ENCODE measurements at regions not wholly inside any gene's neighbourhood (a gene's known extent, or its start where the extent isn't known, plus 50 kb on each side); places are given as distances from the start of the nearest gene placed in this dataset.
"Not testable (repeated sequence)": the region's sequence is repeated elsewhere in the genome, so short reads cannot be mapped to it uniquely, and the experiment has no call there.

DNA sequence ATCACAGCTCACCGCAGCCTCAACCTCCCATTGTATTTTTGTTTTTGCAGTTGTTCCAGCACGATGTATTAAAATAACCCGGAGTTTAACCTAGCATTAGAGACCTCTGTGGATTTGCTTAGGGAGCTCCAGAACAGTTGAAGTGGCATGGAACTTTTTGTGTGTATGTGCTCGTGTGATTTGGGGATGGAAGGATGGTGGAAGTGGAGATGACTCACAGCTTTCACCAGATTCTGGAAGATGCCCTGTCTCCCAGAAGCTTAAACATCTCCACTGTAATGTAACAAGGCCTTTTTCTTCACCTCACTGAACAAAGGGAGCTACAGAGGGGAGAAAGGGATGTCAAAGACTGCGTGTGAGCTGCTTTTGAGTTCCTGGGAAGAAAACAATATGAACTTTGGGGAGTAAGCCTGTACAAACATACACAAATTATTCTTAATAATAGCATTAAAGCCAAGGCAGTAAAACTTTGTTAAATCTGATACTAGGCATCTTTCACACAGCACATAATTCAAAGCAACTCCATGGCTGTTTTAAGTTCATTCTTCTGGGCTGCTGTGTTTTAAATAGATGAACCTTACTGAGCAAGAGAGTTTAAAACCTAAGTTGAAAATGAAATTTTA lies 226.4 kb downstream of the ADAMTS15 start:
- no peak for DNase-seq (ENCODE audit: low spot score)

DNA sequence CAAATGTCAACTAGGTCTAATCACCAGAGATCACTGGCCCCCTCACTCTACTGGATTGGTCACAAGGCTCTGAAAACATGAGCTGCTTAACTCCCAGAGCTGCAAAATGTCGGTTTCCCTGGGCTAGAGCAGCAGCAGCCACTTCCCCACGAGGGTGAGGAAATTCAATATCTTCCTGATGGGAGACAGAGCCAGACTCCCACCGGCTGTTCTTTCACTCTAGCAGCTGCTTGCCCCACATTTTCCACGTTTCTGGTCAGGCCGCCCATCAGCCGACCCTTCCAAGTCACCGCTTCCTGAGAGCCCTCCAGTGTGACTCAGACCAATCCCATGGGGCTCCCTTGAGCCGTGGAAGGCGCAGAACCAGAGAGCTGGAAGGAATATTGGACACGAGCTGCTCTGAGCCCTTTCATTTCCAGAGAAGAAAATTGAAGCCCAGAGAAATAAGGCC lies 227.0 kb downstream of the ADAMTS15 start:
- TF ChIP-seq, protein P1, sequence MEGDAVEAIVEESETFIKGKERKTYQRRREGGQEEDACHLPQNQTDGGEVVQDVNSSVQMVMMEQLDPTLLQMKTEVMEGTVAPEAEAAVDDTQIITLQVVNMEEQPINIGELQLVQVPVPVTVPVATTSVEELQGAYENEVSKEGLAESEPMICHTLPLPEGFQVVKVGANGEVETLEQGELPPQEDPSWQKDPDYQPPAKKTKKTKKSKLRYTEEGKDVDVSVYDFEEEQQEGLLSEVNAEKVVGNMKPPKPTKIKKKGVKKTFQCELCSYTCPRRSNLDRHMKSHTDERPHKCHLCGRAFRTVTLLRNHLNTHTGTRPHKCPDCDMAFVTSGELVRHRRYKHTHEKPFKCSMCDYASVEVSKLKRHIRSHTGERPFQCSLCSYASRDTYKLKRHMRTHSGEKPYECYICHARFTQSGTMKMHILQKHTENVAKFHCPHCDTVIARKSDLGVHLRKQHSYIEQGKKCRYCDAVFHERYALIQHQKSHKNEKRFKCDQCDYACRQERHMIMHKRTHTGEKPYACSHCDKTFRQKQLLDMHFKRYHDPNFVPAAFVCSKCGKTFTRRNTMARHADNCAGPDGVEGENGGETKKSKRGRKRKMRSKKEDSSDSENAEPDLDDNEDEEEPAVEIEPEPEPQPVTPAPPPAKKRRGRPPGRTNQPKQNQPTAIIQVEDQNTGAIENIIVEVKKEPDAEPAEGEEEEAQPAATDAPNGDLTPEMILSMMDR (IDR thresholded peaks at IDR 0.05) = no peak
- H3K4me3 ChIP-seq = peak overlapping the region; percentile 46
- H3K27ac ChIP-seq = peak overlapping the region; percentile 87 to 93
- DNase-seq (ENCODE audit: low spot score) = peak; percentile 95

More for the DNA sequence above, 226.4 kb downstream of the ADAMTS15 start:
- TF ChIP-seq, protein P1 (IDR thresholded peaks at IDR 0.05) = no peak
- H3K4me3 ChIP-seq = no peak overlapping the region
- H3K27ac ChIP-seq = peak overlapping the region; percentile 87 to 93

DNA sequence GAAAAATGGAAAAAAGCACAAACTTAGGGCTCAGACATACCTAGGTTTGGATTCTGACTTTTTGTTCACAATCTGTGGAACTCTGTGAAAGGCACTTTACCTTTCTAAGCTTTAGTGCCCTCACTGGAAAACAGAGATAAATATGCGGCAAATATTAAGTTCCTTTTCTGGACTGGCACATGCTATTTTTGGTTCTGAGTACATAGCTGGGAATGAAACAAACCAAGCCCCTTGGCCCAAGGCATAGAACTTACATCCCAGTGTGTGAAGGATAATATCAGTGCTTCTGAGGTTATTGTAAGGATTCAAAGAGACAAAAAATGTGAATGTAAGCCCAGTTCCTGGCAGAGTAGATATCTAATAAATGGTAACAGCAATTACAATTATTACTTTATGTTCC lies 227.5 kb downstream of the ADAMTS15 start:
- H3K4me3 ChIP-seq = peak overlapping the region; percentile 46
- H3K27ac ChIP-seq = peak overlapping the region; percentile 87 to 93
- DNase-seq (ENCODE audit: low spot score) = no peak
- TF ChIP-seq, protein P1 (IDR thresholded peaks at IDR 0.05) = no peak

DNA sequence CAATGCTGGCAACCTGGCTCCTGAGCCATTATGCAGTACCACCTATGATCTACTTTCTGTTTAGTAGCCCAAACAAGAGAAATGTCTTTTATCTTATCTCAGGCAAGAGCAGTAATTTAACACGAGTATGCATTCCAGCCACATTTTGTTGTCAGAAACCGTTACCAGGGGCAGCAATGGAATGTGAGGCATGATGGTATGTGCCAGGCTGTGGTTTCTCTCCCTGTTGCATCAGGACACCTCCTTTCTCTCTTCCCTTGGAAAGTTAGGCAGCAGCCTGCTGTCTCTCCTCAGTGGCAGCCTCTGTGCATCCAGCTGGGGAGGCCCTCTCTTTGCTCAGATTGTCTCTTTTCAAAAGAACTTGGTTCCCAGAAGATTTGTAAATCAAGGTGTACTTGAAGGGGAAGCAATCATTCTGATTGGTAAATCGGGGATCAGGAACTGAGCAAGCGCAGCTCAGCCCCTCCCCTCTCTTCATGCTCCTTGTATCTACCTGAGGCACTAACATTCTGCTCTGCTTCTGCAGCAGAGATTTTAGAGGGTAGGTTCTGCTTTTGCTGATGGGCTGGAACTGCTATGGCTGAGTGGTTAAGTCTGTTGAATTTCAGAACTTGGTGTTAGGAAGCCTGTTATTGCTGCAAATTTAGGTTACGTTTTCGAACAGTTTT lies 229.2 kb downstream of the ADAMTS15 start:
- Histone ChIP-seq H3K4me3 (no peak overlapping the region), H3K27ac (peak overlapping the region; percentile 87 to 93)
- TF ChIP-seq, protein P1 (IDR thresholded peaks at IDR 0.05) = no peak
- no peak for DNase-seq (ENCODE audit: low spot score)

DNA sequence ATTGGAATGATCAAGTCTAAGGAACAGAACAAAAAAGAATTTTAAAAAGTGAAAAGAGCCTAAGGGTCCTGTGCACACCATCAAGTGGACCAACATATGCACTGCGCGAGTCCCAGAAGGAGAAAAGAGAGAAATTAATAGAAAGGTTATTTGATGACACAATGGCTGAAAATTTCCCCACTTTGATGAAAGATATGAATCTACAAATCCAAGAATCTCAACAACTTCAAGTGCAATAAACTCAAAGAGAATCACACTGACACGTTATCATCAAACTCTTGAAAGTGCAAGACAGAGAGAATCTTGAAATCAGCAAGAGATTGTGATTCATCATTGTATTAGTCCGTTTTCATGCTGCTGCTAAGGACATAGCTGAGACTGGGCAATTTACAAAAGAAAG lies 230.8 kb downstream of the ADAMTS15 start:
- Histone ChIP-seq H3K4me3 (no peak overlapping the region), H3K27ac (no peak overlapping the region)
- TF ChIP-seq, protein P1 (IDR thresholded peaks at IDR 0.05) = no peak
- no peak for DNase-seq (ENCODE audit: low spot score)

DNA sequence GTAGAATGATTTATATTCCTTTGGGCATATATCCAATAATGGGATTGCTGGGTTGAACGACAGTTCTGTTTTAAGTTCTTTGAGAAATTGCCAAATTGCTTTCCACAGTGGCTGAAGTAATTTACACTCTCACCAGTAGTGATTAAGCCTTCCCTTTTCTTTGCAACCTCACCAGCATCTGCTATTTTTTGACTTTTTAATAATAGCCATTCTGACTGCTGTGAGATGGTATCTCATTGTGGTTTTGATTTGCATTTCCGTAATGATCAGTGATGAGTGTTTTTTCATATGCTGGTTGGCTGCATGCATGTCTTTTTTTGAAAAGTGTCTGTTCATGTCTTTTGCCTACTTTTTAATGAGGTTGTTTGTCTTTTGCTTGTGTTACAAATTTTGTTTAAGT lies 233.8 kb downstream of the SNX19 start:
- H3K27ac ChIP-seq; H3K4me3 ChIP-seq; DNase-seq (ENCODE audit: low spot score): not testable (repeated sequence)

DNA sequence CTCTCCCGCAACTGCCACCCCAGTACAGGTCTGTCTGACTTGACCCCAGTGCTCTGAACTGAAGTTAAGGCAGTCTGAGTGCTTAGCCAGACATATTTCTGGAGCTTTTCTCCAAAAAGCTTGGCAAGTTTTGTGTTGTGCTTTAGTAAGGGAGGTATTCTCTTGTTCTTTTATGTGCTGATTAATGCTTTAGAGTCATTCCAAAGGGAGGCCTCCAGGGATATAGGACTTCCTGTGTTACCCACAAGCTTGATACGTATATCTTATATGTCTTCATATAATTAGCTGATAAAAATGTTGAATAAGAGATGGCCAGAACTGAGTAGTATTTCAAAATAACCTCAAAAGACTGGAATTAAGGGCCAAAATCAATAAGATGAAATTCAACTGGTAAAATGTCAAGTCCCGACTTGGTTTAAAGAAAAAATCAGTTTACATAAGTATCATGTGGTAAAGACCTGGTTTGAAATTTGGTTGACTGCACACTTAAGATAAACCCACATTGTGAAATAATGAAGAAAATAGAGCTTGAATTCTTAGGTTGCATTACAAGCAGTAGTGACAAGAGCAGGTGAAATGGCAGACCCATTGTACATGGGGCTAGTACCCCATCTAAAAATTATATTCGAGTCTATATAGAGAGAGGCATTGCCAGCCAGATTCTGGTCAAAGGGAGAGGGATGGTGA lies 226.9 kb downstream of the SNX19 start:
- no peak for DNase-seq (ENCODE audit: low spot score)
- TF ChIP-seq, protein P1 (IDR thresholded peaks at IDR 0.05) = no peak
- Histone ChIP-seq H3K27ac (peak overlapping the region; percentile 37 to 46), H3K4me3 (no peak overlapping the region)
